GM12874 (cell line): ENCODE measurements at regions not wholly inside any gene's neighbourhood (a gene's known extent, or its start where the extent isn't known, plus 50 kb on each side); places are given as distances from the start of the nearest gene placed in this dataset.

Experiments used
- CTCF ChIP-seq: IDR thresholded peaks from 2 replicates; pipeline ENCODE4 v1.5.1; 2011; ENCODE audit warnings: low read depth, mild to moderate bottlenecking, control low read depth, low read length, moderate library complexity; ENCODE audit not compliant: insufficient read depth

GRCh38 chr3:72652395-72652794 is 195.8 kb downstream of the SHQ1 start:
- no peak for TF ChIP-seq CTCF

- no peak for TF ChIP-seq CTCF
These were observed 196.7 kb downstream of the SHQ1 start for GRCh38 chr3:72651498-72651897.

- TF ChIP-seq CTCF, result no peak
These were observed 202.0 kb downstream of the SHQ1 start for GRCh38 chr3:72646263-72646662.

GRCh38 chr3:72641684-72642083 is 206.6 kb downstream of the SHQ1 start:
- TF ChIP-seq CTCF, result no peak

- no peak for TF ChIP-seq CTCF
These were observed 207.2 kb downstream of the SHQ1 start for GRCh38 chr3:72641072-72641471.

GRCh38 chr3:72636969-72637597 is 211.2 kb downstream of the SHQ1 start:
- no peak for TF ChIP-seq CTCF

- no peak for TF ChIP-seq CTCF
These were observed 212.7 kb downstream of the SHQ1 start for GRCh38 chr3:72635551-72635950.
